Medulla oblongata (tissue), 1 donor: ENCODE measurements at regions not wholly inside any gene's neighbourhood (a gene's known extent, or its start where the extent isn't known, plus 50 kb on each side); places are given as distances from the start of the nearest gene placed in this dataset.
"Not testable (repeated sequence)": the region's sequence is repeated elsewhere in the genome, so short reads cannot be mapped to it uniquely, and the experiment has no call there.

ENCODE experiments used
- DNase-seq: peaks from one replicate; pipeline ENCODE4 v3.0.0-alpha.2; 2015; ENCODE audit errors: extremely low spot score

DNA sequence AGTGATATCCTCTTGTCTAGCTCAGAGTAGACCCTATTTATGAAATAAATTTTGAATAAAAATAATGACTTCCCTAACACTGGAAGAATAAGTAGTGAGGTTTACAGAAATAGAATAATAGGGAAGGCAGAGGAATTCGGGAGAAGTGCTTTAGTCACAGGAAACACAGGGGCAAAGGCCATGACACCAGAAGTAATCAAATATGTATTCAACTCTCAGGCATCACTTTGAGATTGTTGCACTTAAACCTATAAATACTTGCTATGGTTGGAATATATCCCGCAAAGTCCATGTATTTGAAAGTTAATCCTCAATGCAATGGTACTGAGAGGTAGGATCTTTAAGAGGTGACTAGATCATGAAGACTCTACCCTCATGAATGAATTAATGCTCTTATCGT lies 166.8 kb downstream of the YIPF5 start:
- DNase-seq = no peak

DNA sequence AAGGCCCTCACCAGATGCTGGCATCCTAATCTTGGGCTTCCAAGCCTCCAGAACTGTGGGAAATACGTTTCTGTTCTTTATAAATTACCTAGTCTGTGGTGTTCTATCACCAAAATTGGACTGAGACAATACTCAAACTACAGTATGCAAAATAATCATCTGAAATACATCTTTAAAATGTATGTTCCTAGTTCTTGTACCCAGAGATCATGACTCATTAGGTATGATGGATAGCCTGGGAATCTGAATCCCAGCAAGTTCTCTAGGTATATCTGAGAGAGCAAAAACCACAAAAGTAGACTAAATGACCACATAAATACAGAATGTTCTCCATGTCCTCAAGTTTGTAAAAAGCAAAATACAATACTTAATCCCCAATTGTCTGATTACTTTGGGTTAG lies 166.3 kb downstream of the YIPF5 start:
- no peak for DNase-seq

DNA sequence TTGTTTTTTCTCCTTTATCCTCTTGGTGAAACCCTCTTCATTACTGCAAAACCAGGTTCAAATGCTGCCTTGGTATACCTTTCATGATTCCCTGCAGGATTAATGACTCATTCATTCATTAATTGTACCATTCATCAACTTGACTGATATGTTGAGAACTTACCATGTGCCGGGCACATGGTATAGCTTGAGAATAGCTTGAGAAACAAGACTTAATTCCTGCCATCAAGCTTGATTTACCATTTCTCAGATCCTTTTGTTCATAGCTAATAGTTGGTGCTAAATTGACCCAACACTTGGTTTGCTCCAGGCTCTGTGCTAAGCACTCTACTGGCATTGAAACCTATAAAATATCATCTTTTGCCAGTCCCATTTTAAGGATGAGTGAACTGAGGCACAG lies 165.7 kb downstream of the YIPF5 start:
- no peak for DNase-seq

DNA sequence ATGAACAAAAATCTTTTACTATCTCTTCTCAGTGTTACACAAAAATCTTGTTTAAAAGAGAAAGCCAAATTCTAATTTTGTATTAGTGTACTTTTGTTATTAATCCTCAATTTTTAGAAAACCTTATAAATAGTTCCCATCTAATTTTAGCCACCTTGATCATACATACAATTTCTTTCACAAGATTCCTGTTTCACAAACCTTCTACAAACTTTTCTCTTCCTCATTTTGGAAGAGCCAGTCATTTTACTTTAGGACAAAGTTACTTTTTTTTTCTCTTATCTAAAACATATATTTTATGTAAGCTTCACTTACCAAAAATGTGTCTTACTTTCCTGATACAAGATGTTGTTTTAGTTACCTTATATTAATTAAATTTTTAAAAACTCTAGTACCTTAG lies 161.3 kb downstream of the YIPF5 start:
- DNase-seq = no peak

DNA sequence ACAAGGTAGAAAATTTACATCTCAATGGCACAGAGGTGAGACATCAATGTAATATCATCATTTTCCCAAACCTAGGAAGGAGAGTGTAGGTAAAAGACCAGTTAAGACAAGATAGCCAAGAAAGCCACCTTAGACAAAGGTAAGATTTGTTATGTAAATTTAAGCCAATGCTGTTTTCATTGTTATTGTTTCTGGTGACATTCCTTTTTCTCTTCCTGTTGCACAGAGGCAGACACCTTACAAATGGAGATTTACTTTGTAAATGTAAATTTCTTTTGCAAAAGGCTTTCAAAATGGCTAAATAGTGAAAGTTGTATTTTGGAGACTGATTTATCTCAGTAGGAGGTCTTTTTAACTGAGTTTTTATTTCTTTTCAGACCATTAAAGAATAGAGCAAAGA lies 159.1 kb downstream of the YIPF5 start:
- no peak for DNase-seq

DNA sequence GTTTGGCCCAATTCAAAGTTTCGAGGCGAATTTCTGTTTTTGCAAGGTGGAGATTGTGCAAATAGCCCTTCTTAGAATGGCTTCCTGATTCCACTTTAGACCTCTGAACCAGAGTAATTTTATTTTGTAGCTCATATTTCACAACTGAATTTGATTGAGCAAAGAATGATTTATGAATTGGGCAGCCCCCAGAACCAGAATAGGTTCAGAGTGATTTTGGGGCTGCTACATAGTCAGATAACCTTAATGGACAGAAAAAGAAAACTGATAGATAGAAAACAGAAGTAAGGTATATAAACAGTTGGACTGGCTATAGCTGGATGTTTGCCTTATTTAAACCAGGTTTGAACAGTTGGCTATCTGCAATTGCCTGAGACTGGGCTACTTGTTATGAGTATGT lies 156.6 kb downstream of the YIPF5 start:
- DNase-seq = no peak

DNA sequence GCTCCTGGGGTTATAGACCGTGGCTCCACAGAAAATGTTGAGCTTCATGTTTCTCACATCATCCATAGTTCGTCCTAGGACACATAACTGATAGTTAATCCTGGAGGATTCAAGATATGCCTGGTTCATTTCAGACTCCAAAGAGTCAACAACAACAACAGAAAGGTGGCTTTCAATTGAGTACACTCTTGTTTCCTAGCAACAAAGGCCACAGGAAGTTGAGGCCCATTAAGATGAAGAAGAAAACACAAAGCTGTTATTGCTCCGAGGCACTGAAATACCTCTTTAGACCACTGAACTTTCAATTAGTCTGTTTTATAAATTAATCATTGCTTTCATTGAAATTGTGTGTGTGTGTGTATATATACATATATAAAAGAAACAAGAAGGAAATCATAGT lies 154.5 kb downstream of the YIPF5 start:
- DNase-seq = no peak

DNA sequence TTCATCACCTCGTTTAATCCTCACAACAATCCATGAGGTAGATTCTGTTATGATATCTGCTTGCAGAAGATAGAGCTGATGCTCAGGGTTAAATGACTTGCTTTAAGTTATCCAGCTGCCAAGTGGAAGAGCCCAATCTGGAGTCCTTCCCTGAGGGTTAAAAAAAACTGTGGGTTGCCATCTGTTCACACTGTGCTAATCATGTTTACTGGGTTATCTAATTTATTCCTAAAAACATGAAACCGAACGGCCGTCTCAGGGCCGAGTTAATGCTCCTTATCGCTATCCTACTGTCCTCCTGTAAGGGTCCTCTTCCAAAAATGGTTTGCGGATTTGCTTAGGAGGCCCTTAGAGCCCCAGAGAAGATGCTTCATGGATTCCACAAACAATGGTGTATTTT lies 153.3 kb downstream of the YIPF5 start:
- no peak for DNase-seq

DNA sequence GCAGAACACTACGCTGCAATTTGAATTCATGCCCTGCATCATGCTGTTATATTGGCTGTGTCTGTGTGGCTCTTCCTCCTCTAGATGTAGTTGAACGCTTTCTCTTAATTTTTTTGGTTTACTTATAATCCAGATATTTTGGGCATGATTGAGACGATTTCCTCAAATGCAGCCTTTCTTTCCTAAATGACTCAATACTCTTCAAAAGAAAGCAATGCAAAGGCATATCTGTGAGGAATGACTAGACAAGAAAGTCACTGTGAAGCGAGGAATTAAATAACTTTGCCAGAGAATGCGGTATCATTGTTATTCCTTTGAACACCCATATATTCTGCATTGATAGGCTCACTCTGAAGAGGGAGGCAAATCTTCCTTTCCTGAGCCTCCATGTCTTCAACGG lies 152.8 kb downstream of the YIPF5 start:
- no peak for DNase-seq

DNA sequence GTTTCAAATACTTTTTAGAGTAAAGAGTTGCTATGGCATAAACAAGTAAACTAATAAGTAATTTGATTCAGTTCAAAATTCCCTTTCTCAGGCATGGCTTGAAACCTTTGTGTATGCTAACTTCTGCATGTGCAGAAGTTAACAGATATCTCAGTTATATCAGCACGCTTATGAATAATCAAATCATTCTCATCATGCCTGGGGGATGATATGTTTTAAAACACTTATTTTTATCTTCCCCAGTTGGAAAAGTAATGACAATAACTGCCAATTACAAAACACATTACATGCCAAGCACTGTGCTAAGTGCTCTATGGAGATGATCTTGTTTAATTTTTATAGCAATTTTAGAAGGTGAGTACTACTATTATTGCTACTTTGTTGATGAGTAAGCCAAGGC lies 146.4 kb downstream of the YIPF5 start:
- DNase-seq = no peak

DNA sequence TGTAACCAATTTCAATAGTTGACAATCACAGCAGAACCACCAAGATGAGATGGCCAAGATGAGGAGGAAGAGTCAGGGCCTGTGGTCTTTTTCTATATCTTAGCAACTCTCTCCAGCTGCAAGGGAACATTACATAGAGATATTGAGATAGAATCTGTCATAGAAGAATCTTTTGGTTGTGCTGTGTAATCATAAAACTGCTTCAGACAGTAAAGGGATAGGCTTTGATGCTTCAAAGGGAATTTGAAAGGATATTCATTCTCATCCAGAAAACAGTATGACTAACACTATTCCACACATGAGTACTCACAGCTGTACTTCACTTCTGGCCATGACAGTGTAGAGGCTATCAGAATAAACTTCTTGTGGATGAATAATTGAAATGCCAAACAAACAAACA lies 145.9 kb downstream of the YIPF5 start:
- DNase-seq = no peak

DNA sequence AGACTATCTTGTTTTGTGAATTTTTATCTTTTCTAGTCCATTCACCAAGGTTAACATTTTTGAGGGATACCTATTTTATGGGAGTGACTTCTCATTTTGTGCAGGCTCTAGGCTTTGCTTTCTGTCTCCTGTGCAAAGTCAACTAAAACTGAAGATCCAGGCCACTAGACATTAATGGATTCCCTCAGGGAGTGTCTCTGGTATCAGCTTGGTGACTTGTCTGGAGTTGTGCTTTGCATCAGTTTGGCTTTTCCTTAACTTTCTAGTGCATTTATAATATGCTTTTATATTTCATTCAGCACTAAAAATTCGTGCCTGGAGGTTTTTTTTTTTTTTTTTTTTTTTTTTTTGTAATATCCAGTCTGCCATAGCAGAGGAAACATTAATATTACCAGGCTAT lies 144.2 kb downstream of the YIPF5 start:
- no peak for DNase-seq

DNA sequence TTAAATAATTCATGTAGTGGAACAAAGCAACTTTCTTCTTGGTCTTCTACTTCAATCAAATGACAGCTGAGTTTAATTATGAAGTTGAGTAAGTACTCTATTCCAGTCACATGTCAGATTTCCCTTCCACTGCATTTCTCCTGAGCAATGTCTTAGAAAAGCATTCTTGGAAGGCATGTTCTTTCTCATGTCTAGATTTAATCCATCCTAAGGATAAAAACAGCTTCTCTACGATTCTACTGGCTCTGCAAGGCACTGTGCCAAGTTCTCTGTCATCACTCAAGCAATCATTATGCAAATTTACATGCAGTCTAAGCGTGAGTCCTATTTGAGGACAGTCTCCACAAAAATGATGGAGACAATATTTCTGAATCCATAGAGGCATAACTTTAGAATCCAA lies 142.4 kb downstream of the YIPF5 start:
- DNase-seq = peak; percentile 12

DNA sequence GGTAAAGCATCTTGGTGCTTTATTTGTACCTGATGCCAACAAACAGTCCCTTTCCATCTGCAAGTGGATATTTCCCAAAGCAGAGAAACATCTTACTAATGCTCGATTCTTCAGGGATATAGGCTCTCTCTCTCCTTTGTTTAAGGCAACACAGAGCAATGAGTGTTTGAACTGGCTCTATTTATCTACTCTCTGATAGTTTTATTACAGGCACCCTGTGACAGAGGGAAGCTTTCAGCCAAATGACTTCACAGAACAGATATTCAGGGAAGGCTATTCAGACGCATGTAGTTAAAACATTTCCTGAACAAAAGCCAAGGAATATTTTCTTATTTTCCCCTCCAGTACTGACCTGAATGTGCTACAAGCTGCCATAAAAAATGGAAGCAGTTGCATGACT lies 141.8 kb downstream of the YIPF5 start:
- peak; percentile 7 for DNase-seq

DNA sequence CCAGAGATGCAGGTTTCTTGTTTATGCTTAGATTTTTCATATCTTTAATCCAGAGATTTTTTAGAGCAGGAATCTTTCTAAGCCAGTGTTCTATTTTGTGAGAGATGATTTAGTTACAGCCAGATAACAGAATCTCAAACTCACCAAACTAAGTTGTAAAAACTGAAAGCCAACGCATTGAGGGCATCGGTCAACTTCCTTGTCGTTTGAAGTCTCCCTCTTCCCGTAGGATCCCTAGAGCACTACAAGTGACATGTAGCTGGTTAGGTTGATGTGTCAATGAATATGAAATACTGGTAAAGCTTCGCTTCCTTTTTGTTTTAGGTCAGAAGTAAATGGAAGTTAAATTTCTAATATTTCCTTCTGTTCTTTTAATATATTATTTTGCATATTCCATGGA lies 139.6 kb downstream of the YIPF5 start:
- DNase-seq = no peak

DNA sequence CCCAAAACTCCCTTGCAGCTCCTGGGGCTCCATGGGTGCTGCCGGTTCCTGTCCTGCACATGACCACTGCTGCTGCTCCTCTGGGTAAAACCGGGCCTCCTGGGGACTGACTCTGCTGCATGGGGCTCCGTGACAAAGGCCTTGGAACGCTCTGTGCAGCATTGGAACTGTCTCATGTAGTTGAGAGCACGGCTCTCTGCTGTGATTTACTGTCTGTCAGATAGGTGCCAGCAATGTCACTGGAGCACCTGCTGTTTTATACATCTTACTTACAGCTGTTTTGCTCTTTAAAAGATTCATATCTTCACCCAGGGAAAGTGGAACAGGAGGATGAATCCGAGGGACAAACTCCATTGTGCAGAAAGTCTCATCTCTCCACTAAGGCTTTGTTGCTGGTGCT lies 138.1 kb downstream of the YIPF5 start:
- DNase-seq = no peak

DNA sequence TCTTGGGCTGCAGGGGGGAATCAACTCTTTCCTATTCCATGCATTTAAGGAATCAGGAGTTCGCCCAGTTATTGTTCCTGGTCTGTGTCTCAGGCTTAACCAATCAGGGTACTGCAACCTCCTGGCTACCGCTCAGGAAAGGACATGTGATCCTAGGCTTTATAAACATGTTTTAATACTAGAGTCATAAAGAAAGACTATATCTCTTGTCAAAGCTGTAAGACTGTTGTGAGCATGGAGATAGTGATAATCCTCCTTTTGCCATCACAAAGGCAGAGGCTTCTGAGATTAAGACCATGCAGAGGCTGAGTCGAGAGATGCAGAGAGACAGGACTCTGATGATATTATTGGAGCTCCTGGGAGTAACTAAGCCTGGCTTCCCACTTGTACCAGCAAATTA lies 137.0 kb downstream of the YIPF5 start:
- DNase-seq = no peak

DNA sequence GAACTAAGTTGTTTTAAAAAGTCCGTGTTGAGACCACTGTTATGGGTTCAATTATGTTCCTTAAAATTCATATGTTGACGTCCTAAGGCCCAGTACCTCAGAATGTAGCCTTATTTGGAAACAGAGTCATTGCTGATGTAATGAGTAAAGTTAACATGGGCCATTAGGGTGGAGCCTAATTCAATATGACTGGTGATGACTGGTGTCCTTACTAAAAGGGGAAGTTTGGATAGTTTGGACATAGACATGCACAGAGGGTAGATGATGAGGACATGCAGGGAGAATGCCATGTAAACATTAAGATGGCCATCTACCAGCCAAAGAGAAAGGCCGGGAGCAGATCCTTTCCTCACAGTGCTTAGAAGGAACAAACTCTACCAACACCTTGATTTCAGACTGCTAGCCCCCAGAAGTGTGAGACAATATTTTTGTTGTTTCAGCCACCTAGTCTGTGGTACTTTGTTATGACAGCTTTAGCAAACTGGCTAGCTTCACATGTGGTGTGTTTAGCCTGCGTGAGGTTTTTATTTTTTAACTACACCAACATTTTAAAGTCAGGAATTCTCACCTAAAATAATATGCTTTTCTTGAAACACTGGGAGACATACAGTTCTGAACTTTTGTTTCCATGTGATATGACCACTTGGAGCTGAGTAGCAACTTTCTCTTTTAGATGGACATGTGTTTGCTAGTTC lies 135.3 kb downstream of the YIPF5 start:
- no peak for DNase-seq

DNA sequence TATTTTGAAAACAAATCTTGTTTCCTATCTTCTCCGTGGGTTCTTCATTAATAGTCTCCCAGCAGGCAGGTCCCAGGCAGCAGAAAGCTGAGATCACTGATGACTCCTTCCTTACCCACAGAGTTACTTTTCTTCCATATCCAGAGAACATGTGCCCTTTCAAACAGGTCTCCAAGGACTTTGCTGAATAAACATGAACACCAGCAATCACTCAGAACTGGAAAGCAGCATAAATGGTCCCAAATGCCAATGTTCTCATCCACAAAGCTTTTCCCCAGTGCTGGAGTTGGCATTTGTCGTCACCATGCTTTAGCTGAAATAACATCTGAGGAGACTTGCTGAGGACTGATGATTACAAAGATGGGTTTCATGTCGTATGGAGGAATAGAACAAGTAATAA lies 134.0 kb downstream of the YIPF5 start:
- no peak for DNase-seq

DNA sequence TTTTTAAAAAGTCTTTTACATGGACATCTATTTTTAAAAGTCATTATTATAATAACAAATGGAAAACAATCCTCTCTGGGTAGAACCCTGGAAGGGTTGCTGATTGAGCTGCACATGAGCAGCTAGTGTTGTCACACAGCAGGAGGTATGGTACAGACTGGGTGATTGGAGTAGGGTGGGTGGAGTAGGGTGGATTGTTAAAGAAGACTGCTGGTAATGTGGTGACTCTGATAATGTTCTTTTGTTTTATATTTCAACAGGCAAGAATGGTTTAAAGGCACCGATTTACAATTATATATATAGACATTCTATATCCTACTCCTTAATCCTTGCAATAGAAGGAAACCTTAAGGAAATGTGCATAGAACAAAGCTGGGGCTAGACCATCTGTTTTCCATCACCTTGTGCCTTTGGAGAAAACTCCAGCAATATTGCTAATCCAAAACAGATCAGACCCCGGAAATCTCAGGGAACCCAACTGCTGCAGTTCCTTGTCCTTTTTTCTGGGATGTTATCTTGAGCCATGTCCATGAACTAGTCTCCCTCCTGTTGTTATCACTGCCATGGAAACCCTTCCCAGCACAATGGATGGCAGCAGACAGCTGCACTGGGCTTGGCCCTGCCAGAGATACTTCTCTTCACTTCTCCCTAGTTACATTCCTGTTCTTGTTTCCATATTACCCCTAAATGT lies 129.7 kb downstream of the YIPF5 start:
- no peak for DNase-seq

DNA sequence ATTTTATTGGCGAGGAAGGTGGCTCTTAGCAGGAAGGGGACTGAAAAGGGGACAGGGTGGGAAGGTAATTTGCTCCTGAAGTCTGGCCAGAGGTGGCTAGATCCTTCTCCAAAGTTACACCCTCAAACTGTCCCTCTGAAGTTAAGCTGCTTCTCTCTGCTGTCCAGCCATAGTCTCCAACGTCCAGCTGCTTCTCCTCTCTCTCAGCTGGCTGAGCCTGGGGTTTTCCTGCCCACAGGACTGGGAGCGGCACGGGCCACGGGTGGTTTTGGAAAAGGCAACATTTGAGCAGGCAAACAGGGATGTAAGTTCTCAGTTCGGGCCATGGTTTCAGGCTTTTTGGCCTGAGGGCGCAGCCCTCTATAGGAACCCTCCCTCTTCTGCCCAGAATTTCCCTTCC lies 128.3 kb downstream of the YIPF5 start:
- no peak for DNase-seq

DNA sequence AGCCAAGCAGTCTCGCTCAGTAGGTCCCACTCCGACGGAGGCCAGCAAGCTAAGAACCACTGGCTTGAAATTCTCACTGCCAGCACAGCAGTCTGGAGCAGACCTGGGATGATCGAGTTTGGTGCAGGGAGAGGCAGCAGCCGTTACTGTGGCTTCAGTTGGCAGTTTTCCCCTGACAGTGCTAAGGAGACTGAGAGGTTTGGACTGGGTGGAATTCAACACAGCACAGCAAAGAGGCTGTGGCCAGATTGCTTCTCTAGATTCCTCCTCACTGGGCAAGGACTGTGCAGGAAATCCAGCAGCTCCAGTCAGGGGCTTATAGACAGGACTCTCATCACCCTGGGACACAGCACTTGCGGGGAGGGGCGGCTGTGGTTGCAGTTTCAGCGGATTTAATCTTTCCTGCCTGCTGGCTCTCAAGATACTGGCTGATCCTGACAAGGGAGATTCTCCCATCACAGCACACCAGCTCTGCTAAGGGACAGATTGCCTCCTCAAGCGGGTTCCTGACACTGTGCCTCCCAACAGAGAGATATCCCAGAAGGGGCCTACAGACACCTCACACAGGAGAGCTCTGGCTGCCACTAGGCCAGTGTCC lies 122.1 kb downstream of the YIPF5 start:
- DNase-seq = no peak

DNA sequence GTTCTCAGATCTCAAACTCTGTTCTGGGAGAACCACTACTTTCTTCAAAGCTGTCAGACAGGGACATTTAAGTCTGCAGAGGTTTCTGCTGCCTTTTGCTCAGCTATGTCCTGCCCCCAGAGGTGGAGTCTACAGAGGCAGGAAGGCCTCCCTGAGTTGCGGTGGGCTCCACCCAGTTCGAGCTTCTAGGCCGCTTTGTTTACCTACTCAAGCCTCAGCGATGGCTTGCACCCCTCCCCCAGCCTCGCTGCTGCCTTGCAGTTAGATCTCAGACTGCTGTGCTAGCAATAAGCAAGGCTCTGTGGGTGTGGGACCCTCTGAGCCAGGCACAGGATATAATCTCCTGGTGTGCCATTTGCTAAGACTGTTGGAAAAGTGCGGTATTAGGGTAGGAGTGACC lies 115.1 kb downstream of the YIPF5 start:
- DNase-seq = not testable (repeated sequence)
